NB4 (cell line): ENCODE measurements at regions not wholly inside any gene's neighbourhood (a gene's known extent, or its start where the extent isn't known, plus 50 kb on each side); places are given as distances from the start of the nearest gene placed in this dataset.

Experiments used
- MYC ChIP-seq: IDR thresholded peaks from 2 replicates; pipeline ENCODE4 v1.6.1; 2011; ENCODE audit warnings: low read depth, low read length
- POLR2A ChIP-seq: IDR thresholded peaks from 2 replicates; pipeline ENCODE4 v1.6.1; 2011; ENCODE audit warnings: mild to moderate bottlenecking; ENCODE audit not compliant: insufficient read length; ENCODE audit errors: extremely low read depth
- TF ChIP-seq, protein P1 (sequence below): IDR thresholded peaks from one replicate; pipeline ENCODE4 v1.5.1; 2012; ENCODE audit warnings: low read depth, low read length

DNA sequence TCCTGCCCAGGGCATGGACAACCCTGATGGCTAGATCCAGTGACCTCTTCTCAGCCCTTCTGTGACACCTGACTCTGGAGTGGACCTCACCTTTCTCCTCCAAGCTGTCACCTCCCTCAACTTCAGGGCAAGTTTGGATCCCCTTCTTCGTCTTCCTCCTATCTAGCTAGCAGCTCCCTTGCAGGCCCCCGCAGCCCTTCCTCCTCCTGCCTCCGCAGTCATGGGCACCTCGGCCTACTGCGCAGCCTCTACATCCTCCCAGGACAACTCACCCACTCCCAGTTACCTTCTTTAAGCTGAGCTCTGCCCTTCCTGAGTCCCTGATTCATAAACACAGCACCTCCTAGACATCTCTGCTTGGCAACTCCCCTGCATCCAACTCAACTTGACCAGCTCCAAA is 61.3 kb upstream of the ID3 start:
- TF ChIP-seq MYC: no peak
- TF ChIP-seq, protein P1, sequence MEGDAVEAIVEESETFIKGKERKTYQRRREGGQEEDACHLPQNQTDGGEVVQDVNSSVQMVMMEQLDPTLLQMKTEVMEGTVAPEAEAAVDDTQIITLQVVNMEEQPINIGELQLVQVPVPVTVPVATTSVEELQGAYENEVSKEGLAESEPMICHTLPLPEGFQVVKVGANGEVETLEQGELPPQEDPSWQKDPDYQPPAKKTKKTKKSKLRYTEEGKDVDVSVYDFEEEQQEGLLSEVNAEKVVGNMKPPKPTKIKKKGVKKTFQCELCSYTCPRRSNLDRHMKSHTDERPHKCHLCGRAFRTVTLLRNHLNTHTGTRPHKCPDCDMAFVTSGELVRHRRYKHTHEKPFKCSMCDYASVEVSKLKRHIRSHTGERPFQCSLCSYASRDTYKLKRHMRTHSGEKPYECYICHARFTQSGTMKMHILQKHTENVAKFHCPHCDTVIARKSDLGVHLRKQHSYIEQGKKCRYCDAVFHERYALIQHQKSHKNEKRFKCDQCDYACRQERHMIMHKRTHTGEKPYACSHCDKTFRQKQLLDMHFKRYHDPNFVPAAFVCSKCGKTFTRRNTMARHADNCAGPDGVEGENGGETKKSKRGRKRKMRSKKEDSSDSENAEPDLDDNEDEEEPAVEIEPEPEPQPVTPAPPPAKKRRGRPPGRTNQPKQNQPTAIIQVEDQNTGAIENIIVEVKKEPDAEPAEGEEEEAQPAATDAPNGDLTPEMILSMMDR: no peak
- no peak for TF ChIP-seq POLR2A
